HL-60 (cell line): ENCODE measurements at regions not wholly inside any gene's neighbourhood (a gene's known extent, or its start where the extent isn't known, plus 50 kb on each side); places are given as distances from the start of the nearest gene placed in this dataset.

Experiments used
- DNase-seq, 2 experiments: peaks; one replicate each; pipeline ENCODE4 v3.0.0-alpha.2; 2010 to 2020; ENCODE audit warnings: low read depth in 1 of 2, low spot score in 1 of 2
- H3K27ac ChIP-seq: fragments of 250-450 bp; sonication (Bioruptor Pico); replicated peaks from 2 replicates; pipeline ENCODE4 v1.5.1; 2020; ENCODE audit warnings: mild to moderate bottlenecking, moderate library complexity
- H3K27me3 ChIP-seq: fragments of 250-450 bp; sonication (Bioruptor Pico); 2 replicates; pipeline ENCODE4 v1.5.1; 2021; ENCODE audit warnings: mild to moderate bottlenecking, moderate library complexity; ENCODE audit not compliant: insufficient read depth, poor library complexity, severe bottlenecking
- H3K4me3 ChIP-seq: replicated peaks from 2 replicates; pipeline ENCODE4 v1.5.1; 2011; ENCODE audit warnings: mild to moderate bottlenecking, control low read depth, low read length; ENCODE audit not compliant: insufficient read depth
- CTCF ChIP-seq: IDR thresholded peaks from one replicate; pipeline ENCODE4 v1.5.1; 2011; ENCODE audit warnings: low read length, control low read depth, inconsistent platforms; ENCODE audit not compliant: insufficient read depth
- GABPA ChIP-seq: IDR thresholded peaks from 2 replicates; pipeline ENCODE4 v1.6.1; 2012; ENCODE audit warnings: low read depth
- POLR2AphosphoS5 ChIP-seq: IDR thresholded peaks from 2 replicates; pipeline ENCODE4 v1.6.1; 2012; ENCODE audit warnings: low read depth
- REST ChIP-seq: IDR thresholded peaks from 2 replicates; pipeline ENCODE4 v1.6.1; 2012; ENCODE audit warnings: low read depth; ENCODE audit not compliant: insufficient replicate concordance
- SPI1 ChIP-seq: IDR thresholded peaks from 2 replicates; pipeline ENCODE4 v1.6.1; 2012; ENCODE audit warnings: low read depth, mild to moderate bottlenecking, borderline replicate concordance

DNA sequence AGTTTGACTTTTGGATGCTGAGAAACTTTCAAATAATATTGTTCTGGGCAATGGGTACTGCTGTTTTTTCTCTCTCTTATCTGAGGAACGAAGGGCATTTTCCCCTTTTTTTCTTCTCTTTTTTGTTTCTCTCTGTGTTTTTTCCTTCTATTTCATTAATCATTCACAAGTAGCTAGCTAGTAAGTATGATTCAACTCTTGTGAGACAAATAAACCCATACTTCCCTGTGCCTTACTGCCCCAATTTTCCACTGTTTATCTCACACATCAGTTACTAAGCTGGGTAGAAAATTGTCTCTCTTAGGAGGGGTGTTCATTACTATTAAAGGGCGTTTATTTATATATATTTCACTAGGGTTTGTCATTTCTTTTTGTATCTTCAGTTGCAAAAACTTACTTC is 437.6 kb downstream of the RERGL start:
- no peak overlapping the region for H3K27ac ChIP-seq

DNA sequence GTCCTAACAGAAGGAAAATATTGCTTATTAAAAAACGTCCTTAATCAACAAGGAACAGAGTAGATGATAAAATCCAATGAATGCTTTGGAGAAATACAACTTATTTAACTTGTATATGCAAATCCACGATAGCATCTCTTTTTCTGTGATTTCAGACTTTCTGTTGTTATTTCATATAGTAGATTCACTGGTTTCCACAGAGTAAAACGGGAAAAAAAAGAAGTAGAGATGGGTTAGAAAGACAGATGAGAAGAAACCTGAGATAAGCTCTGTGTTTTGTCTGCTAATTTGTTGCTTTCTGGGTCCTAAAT is 447.7 kb downstream of the RERGL start:
- Histone ChIP-seq H3K4me3 (no peak overlapping the region), H3K27ac (no peak overlapping the region), H3K27me3 (no peaks in the 10 kb centered on the region)
- no peak for DNase-seq
- TF ChIP-seq SPI1: no peak
- TF ChIP-seq REST: no peak
- TF ChIP-seq CTCF: no peak
- no peak for TF ChIP-seq GABPA
- no peak for TF ChIP-seq POLR2AphosphoS5

More for the DNA sequence above, 437.6 kb downstream of the RERGL start:
- no peak for DNase-seq
- Histone ChIP-seq H3K27me3 (no peaks in the 10 kb centered on the region), H3K4me3 (no peak overlapping the region)
- no peak for TF ChIP-seq GABPA
- TF ChIP-seq CTCF: no peak
- TF ChIP-seq REST: no peak
- TF ChIP-seq POLR2AphosphoS5: no peak
- TF ChIP-seq SPI1: no peak

DNA sequence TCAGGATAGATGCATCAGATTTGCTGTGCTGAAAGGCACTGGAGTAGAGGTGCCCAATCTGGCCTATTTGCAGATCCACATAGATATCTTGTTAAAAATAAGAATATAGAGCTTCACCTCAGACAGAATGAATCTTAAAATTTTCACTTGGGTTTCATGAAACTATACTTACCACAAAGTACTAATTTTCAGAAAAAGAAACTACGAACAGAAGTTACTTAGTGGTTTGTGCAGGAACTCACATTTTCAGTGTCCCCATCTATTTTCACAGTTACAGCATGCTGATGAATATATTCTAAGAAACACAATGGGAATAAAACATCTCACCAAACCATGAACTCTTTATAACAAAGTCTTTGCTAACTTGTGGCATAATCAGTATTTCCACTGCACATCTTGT is 449.4 kb downstream of the RERGL start:
- DNase-seq: no peak
- TF ChIP-seq SPI1 (no peak), GABPA (no peak), POLR2AphosphoS5 (no peak), CTCF (no peak), REST (no peak)
- H3K4me3 ChIP-seq: no peak overlapping the region
- no peak overlapping the region for H3K27ac ChIP-seq
- no peaks in the 10 kb centered on the region for H3K27me3 ChIP-seq
